Osteoblast (primary cell): ENCODE measurements at regions not wholly inside any gene's neighbourhood (a gene's known extent, or its start where the extent isn't known, plus 50 kb on each side); places are given as distances from the start of the nearest gene placed in this dataset.
"Not testable (repeated sequence)": the region's sequence is repeated elsewhere in the genome, so short reads cannot be mapped to it uniquely, and the experiment has no call there.

Experiments used
- DNase-seq: peaks from one replicate; pipeline ENCODE4 v3.0.0; 2011; ENCODE audit warnings: low spot score, mixed read lengths; ENCODE audit not compliant: insufficient read length; ENCODE audit errors: missing footprints
- H2AFZ ChIP-seq: 2 replicates; pipeline ENCODE4 v1.6.0; 2011; ENCODE audit warnings: mild to moderate bottlenecking, low read length
- H3K27ac ChIP-seq: 2 replicates; pipeline ENCODE4 v1.5.1; 2011; ENCODE audit warnings: mild to moderate bottlenecking, low read depth, low read length, moderate library complexity
- H3K27me3 ChIP-seq: 2 replicates; pipeline ENCODE4 v1.6.0; 2012; ENCODE audit warnings: mild to moderate bottlenecking, control low read depth, inconsistent platforms, low read length, moderate library complexity; ENCODE audit not compliant: insufficient read depth
- H3K36me3 ChIP-seq: 2 replicates; pipeline ENCODE4 v1.5.1; 2011; ENCODE audit warnings: mild to moderate bottlenecking, low read length, control low read depth, moderate library complexity; ENCODE audit not compliant: insufficient read depth
- H3K4me1 ChIP-seq: 2 replicates; pipeline ENCODE4 v1.5.1; 2011; ENCODE audit warnings: mild to moderate bottlenecking, low read length, control low read depth, moderate library complexity; ENCODE audit not compliant: insufficient read depth
- H3K4me2 ChIP-seq: 2 replicates; pipeline ENCODE4 v1.6.0; 2011; ENCODE audit warnings: mild to moderate bottlenecking, low read length; ENCODE audit not compliant: insufficient read depth
- H3K4me3 ChIP-seq: fragments of 200-600 bp; sonication (generic); 3 replicates; pipeline ENCODE4 v1.5.1; 2012; ENCODE audit warnings: mild to moderate bottlenecking, low read length, inconsistent platforms; ENCODE audit not compliant: insufficient read depth
- H3K79me2 ChIP-seq: 2 replicates; pipeline ENCODE4 v1.6.0; 2012; ENCODE audit warnings: mild to moderate bottlenecking, low read length, control low read depth, inconsistent platforms; ENCODE audit not compliant: insufficient read depth
- H3K9me3 ChIP-seq: 2 replicates; pipeline ENCODE4 v1.5.1; 2011; ENCODE audit warnings: low read depth, low read length, control low read depth
- H4K20me1 ChIP-seq: 2 replicates; pipeline ENCODE4 v1.6.0; 2012; ENCODE audit warnings: mild to moderate bottlenecking, low read length, control low read depth; ENCODE audit not compliant: insufficient read depth
- CTCF ChIP-seq: IDR thresholded peaks from 2 replicates; pipeline ENCODE4 v1.5.1; 2011; ENCODE audit warnings: mild to moderate bottlenecking, low read depth, low read length, moderate library complexity; ENCODE audit errors: extremely low read depth

GRCh38 chr14:43140453-43140852 is 1366.6 kb downstream of the FSCB start:
- no peak for TF ChIP-seq CTCF
- H4K20me1 ChIP-seq = no peaks in the 10 kb centered on the region
- no peaks in the 10 kb centered on the region for H3K79me2 ChIP-seq
- H3K9me3 ChIP-seq = no peaks in the 10 kb centered on the region
- no peak overlapping the region for H3K4me3 ChIP-seq
- H2AFZ ChIP-seq = no peak overlapping the region
- no peak for DNase-seq
- H3K4me2 ChIP-seq = no peak overlapping the region
- H3K36me3 ChIP-seq = no peaks in the 10 kb centered on the region
- no peaks in the 10 kb centered on the region for H3K4me1 ChIP-seq
- H3K27me3 ChIP-seq = no peaks in the 10 kb centered on the region
- no peak overlapping the region for H3K27ac ChIP-seq

- no peak overlapping the region for H3K4me3 ChIP-seq
- H3K4me1 ChIP-seq = no peaks in the 10 kb centered on the region
- no peaks in the 10 kb centered on the region for H3K27me3 ChIP-seq
- H3K79me2 ChIP-seq = no peaks in the 10 kb centered on the region
- H3K36me3 ChIP-seq = no peaks in the 10 kb centered on the region
- H3K4me2 ChIP-seq = no peak overlapping the region
- no peak overlapping the region for H3K27ac ChIP-seq
- H4K20me1 ChIP-seq = no peaks in the 10 kb centered on the region
- no peak overlapping the region for H2AFZ ChIP-seq
- no peak for TF ChIP-seq CTCF
- DNase-seq = no peak
- no peaks in the 10 kb centered on the region for H3K9me3 ChIP-seq
Measured at GRCh38 chr14:43135877-43136411, 1371.1 kb downstream of the FSCB start.

GRCh38 chr14:43132441-43132840 is 1374.6 kb downstream of the FSCB start:
- no peaks in the 10 kb centered on the region for H3K9me3 ChIP-seq
- no peak for DNase-seq
- H3K4me1 ChIP-seq = no peaks in the 10 kb centered on the region
- H3K79me2 ChIP-seq = no peaks in the 10 kb centered on the region
- no peak overlapping the region for H3K4me2 ChIP-seq
- H3K4me3 ChIP-seq = no peak overlapping the region
- H3K27ac ChIP-seq = no peak overlapping the region
- no peaks in the 10 kb centered on the region for H3K36me3 ChIP-seq
- no peaks in the 10 kb centered on the region for H4K20me1 ChIP-seq
- no peak for TF ChIP-seq CTCF
- H2AFZ ChIP-seq = no peak overlapping the region
- H3K27me3 ChIP-seq = no peaks in the 10 kb centered on the region

- H2AFZ ChIP-seq, H4K20me1 ChIP-seq, H3K79me2 ChIP-seq, H3K27ac ChIP-seq, H3K9me3 ChIP-seq, H3K36me3 ChIP-seq, H3K4me3 ChIP-seq, H3K27me3 ChIP-seq, DNase-seq, H3K4me1 ChIP-seq, H3K4me2 ChIP-seq: not testable (repeated sequence)
Measured at GRCh38 chr14:43128429-43128828, 1378.7 kb downstream of the FSCB start.

- H4K20me1 ChIP-seq, H2AFZ ChIP-seq, H3K79me2 ChIP-seq, H3K4me2 ChIP-seq, H3K4me1 ChIP-seq, H3K9me3 ChIP-seq, H3K27ac ChIP-seq, H3K4me3 ChIP-seq, H3K36me3 ChIP-seq, H3K27me3 ChIP-seq, DNase-seq: not testable (repeated sequence)
Measured at GRCh38 chr14:43127874-43128273, 1379.2 kb downstream of the FSCB start.
